ENCODE measurements at regions not wholly inside any gene's neighbourhood (a gene's known extent, or its start where the extent isn't known, plus 50 kb on each side); places are given as distances from the start of the nearest gene placed in this dataset.
A peak's percentile ranks its signal among the peaks of the same experiment; 100 is the strongest.

- TF ChIP-seq GATA2 (IDR thresholded peaks at IDR 0.05; ENCODE audit: low read depth, low read length) (no peak), GATA3 (IDR thresholded peaks at IDR 0.05; ENCODE audit: low read depth, low read length) (no peak)
Measured at GRCh38 chr2:210899131-210899530, 342.7 kb downstream of the CPS1 start.

GRCh38 chr2:210901326-210901725 lies 344.9 kb downstream of the CPS1 start:
- TF ChIP-seq GATA2 (IDR thresholded peaks at IDR 0.05; ENCODE audit: low read depth, low read length) (no peak), GATA3 (IDR thresholded peaks at IDR 0.05; ENCODE audit: low read depth, low read length) (no peak)

GRCh38 chr2:210912779-210913178 lies 356.4 kb downstream of the CPS1 start:
- no peak for TF ChIP-seq GATA2 (IDR thresholded peaks at IDR 0.05; ENCODE audit: low read depth, low read length)
- no peak for TF ChIP-seq GATA3 (IDR thresholded peaks at IDR 0.05; ENCODE audit: low read depth, low read length)

- TF ChIP-seq GATA2 (IDR thresholded peaks at IDR 0.05; ENCODE audit: low read depth, low read length) (no peak), GATA3 (IDR thresholded peaks at IDR 0.05; ENCODE audit: low read depth, low read length) (no peak)
Measured at GRCh38 chr2:210913461-210913860, 357.1 kb downstream of the CPS1 start.

- TF ChIP-seq GATA2 (IDR thresholded peaks at IDR 0.05; ENCODE audit: low read depth, low read length) (no peak), GATA3 (IDR thresholded peaks at IDR 0.05; ENCODE audit: low read depth, low read length) (no peak)
Measured at GRCh38 chr2:210915912-210916311, 359.5 kb downstream of the CPS1 start.

- no peak for TF ChIP-seq GATA3 (IDR thresholded peaks at IDR 0.05; ENCODE audit: low read depth, low read length)
- TF ChIP-seq GATA2 (IDR thresholded peaks at IDR 0.05; ENCODE audit: low read depth, low read length), result no peak
Measured at GRCh38 chr2:210917465-210917864, 361.1 kb downstream of the CPS1 start.

GRCh38 chr2:210919128-210919527 lies 362.7 kb downstream of the CPS1 start:
- TF ChIP-seq GATA2 (IDR thresholded peaks at IDR 0.05; ENCODE audit: low read depth, low read length), result no peak
- TF ChIP-seq GATA3 (IDR thresholded peaks at IDR 0.05; ENCODE audit: low read depth, low read length), result no peak

- TF ChIP-seq GATA2 (IDR thresholded peaks at IDR 0.05; ENCODE audit: low read depth, low read length) (no peak), GATA3 (IDR thresholded peaks at IDR 0.05; ENCODE audit: low read depth, low read length) (no peak)
Measured at GRCh38 chr2:210922419-210922818, 366.0 kb downstream of the CPS1 start.

- no peak for TF ChIP-seq GATA2 (IDR thresholded peaks at IDR 0.05; ENCODE audit: low read depth, low read length)
- TF ChIP-seq GATA3 (IDR thresholded peaks at IDR 0.05; ENCODE audit: low read depth, low read length), result no peak
Measured at GRCh38 chr2:210928714-210929113, 372.3 kb downstream of the CPS1 start.

- no peak for TF ChIP-seq GATA2 (IDR thresholded peaks at IDR 0.05; ENCODE audit: low read depth, low read length)
- TF ChIP-seq GATA3 (IDR thresholded peaks at IDR 0.05; ENCODE audit: low read depth, low read length), result no peak
Measured at GRCh38 chr2:210938228-210938627, 381.8 kb downstream of the CPS1 start.

GRCh38 chr2:210946395-210946794 lies 390.0 kb downstream of the CPS1 start:
- TF ChIP-seq GATA2 (IDR thresholded peaks at IDR 0.05; ENCODE audit: low read depth, low read length), result no peak
- no peak for TF ChIP-seq GATA3 (IDR thresholded peaks at IDR 0.05; ENCODE audit: low read depth, low read length)

- TF ChIP-seq GATA2 (IDR thresholded peaks at IDR 0.05; ENCODE audit: low read depth, low read length), result peak; percentile 82
- TF ChIP-seq GATA3 (IDR thresholded peaks at IDR 0.05; ENCODE audit: low read depth, low read length), result peak; percentile 91
Measured at GRCh38 chr2:210954386-210954907, 398.0 kb downstream of the CPS1 start.

- TF ChIP-seq GATA3 (IDR thresholded peaks at IDR 0.05; ENCODE audit: low read depth, low read length) (no peak), GATA2 (IDR thresholded peaks at IDR 0.05; ENCODE audit: low read depth, low read length) (no peak)
Measured at GRCh38 chr2:210955591-210955990, 399.2 kb downstream of the CPS1 start.

GRCh38 chr2:210956101-210956500 lies 399.7 kb downstream of the CPS1 start:
- TF ChIP-seq GATA2 (IDR thresholded peaks at IDR 0.05; ENCODE audit: low read depth, low read length), result no peak
- no peak for TF ChIP-seq GATA3 (IDR thresholded peaks at IDR 0.05; ENCODE audit: low read depth, low read length)

- TF ChIP-seq GATA3 (IDR thresholded peaks at IDR 0.05; ENCODE audit: low read depth, low read length) (no peak), GATA2 (IDR thresholded peaks at IDR 0.05; ENCODE audit: low read depth, low read length) (no peak)
Measured at GRCh38 chr2:210961249-210961648, 404.9 kb downstream of the CPS1 start.

- no peak for TF ChIP-seq GATA2 (IDR thresholded peaks at IDR 0.05; ENCODE audit: low read depth, low read length)
- no peak for TF ChIP-seq GATA3 (IDR thresholded peaks at IDR 0.05; ENCODE audit: low read depth, low read length)
Measured at GRCh38 chr2:210963386-210963785, 407.0 kb downstream of the CPS1 start.
